Caco-2 (cell line): ENCODE measurements at regions not wholly inside any gene's neighbourhood (a gene's known extent, or its start where the extent isn't known, plus 50 kb on each side); places are given as distances from the start of the nearest gene placed in this dataset.

Source experiments
- BruUV-seq: library from RNA; stranded (reverse); fragments of 400-500 nt; replicated peaks from 2 replicates; lab custom pipeline; 2021; lab: Mats Ljungman, UMichigan
- CTCF ChIA-PET: fragments of 300-600 bp; sonication (Branson Sonifier 250); formaldehyde crosslinking; loops from one replicate; lab custom pipeline; 2022; ENCODE audit warnings: antibody characterized with exemption; lab: Charles Lee
- POLR2A ChIA-PET: fragments of 300-600 bp; sonication (Branson Sonifier 250); formaldehyde crosslinking; loops from one replicate; lab custom pipeline; 2022; ENCODE audit warnings: antibody characterized with exemption; lab: Charles Lee
- DNase-seq, 2 experiments: peaks; one replicate each; pipeline versions ENCODE4 v3.0.0 to v3.0.0-alpha.2; 2020 to 2022
- H3K27me3 ChIP-seq: replicated peaks from 2 replicates; pipeline ENCODE4 v1.6.0; 2011; ENCODE audit warnings: low read length; ENCODE audit not compliant: control insufficient read depth, insufficient read depth
- H3K36me3 ChIP-seq: 2 replicates; pipeline ENCODE4 v1.5.1; 2011; ENCODE audit warnings: low read length; ENCODE audit not compliant: control insufficient read depth, insufficient read depth
- H3K4me1 ChIP-seq: fragments of 250-450 bp; sonication (Bioruptor Pico); 2 replicates; pipeline ENCODE4 v1.5.1; 2020; ENCODE audit warnings: mild to moderate bottlenecking
- H3K4me3 ChIP-seq: 2 replicates; pipeline ENCODE4 v1.5.1; 2011; ENCODE audit warnings: low read depth, mild to moderate bottlenecking, control low read depth, low read length
- H3K9me3 ChIP-seq: fragments of 250-450 bp; sonication (Bioruptor Pico); 2 replicates; pipeline ENCODE4 v1.5.1; 2020; ENCODE audit warnings: mild to moderate bottlenecking, moderate library complexity
- H3K27ac Mint-ChIP-seq: one replicate; pipeline ENCODE4 v1.8.0; 2022; ENCODE audit warnings: mixed read lengths; ENCODE audit not compliant: unreplicated experiment
- H3K27me3 Mint-ChIP-seq: one replicate; pipeline ENCODE4 v1.8.0; 2022; ENCODE audit warnings: mixed read lengths; ENCODE audit not compliant: insufficient read depth, unreplicated experiment
- H3K36me3 Mint-ChIP-seq: one replicate; pipeline ENCODE4 v1.8.0; 2022; ENCODE audit warnings: mild to moderate bottlenecking, mixed read lengths; ENCODE audit not compliant: insufficient read depth, unreplicated experiment
- H3K4me1 Mint-ChIP-seq: one replicate; pipeline ENCODE4 v1.8.0; 2022; ENCODE audit warnings: low read depth, mixed read lengths; ENCODE audit not compliant: unreplicated experiment
- H3K4me3 Mint-ChIP-seq: one replicate; pipeline ENCODE4 v1.8.0; 2022; ENCODE audit warnings: mild to moderate bottlenecking, moderate library complexity, mixed read lengths; ENCODE audit not compliant: unreplicated experiment
- H3K9me3 Mint-ChIP-seq: one replicate; pipeline ENCODE4 v1.8.0; 2022; ENCODE audit warnings: mixed read lengths; ENCODE audit not compliant: unreplicated experiment
- intact Hi-C: fragments of 100-400 bp; cut with micrococcal nuclease; formaldehyde crosslinking; loops from one replicate; pipeline ENCODE4 v1.10.0; 2022; ENCODE audit not compliant: unreplicated experiment
- TF ChIP-seq, protein P1 (sequence below), 2 experiments: fragments of 200-600 bp in 1 of 2; IDR thresholded peaks; 1 replicate in 1 of 2; 2 replicates in 1 of 2; pipeline versions ENCODE4 v1.5.1 to v1.8.0; 2011 to 2022; ENCODE audit warnings: antibody characterized with exemption in 1 of 2, control low read depth in 1 of 2, inconsistent platforms in 1 of 2, low read depth in 1 of 2, low read length in 1 of 2, mild to moderate bottlenecking in 1 of 2, moderate library complexity in 1 of 2; ENCODE audit not compliant: insufficient read depth in 1 of 2, severe bottlenecking in 1 of 2, unreplicated experiment in 1 of 2

DNA sequence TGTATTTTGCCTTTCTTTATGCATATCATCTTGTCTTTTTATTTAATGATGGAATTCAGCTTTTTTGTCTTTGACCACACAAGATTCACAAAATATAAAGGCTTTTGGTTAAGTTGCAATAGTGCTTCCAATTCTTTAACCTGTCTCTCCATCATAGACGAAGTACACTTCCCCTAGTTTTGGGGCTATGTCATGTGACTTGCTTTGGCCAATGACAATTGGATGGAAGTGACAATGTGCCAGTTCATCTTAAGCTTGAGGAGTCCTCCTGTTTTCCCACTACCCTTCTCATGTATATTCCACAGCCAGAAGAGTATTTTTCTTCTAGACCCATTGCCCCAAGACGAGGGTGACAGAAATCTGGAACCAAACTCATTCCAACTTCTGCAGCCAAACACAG, 419.6 kb upstream of the BRINP3 start:
- no peak for DNase-seq
- Histone ChIP-seq H3K4me3 (no peak overlapping the region), H3K27me3 (no peaks in the 10 kb centered on the region), H3K9me3 (no peaks in the 10 kb centered on the region), H3K36me3 (no peaks in the 10 kb centered on the region), H3K4me1 (no peaks in the 10 kb centered on the region)
- Mint-ChIP-seq H3K9me3 (no peaks in the 10 kb centered on the region), H3K4me1 (no peaks in the 10 kb centered on the region), H3K27me3 (no peaks in the 10 kb centered on the region), H3K36me3 (no peaks in the 10 kb centered on the region), H3K27ac (no peak overlapping the region), H3K4me3 (no peak overlapping the region)
- BruUV-seq: no TSS peak
- CTCF ChIA-PET: no interaction called here
- intact Hi-C loops: no loop called here
- TF ChIP-seq, protein P1, sequence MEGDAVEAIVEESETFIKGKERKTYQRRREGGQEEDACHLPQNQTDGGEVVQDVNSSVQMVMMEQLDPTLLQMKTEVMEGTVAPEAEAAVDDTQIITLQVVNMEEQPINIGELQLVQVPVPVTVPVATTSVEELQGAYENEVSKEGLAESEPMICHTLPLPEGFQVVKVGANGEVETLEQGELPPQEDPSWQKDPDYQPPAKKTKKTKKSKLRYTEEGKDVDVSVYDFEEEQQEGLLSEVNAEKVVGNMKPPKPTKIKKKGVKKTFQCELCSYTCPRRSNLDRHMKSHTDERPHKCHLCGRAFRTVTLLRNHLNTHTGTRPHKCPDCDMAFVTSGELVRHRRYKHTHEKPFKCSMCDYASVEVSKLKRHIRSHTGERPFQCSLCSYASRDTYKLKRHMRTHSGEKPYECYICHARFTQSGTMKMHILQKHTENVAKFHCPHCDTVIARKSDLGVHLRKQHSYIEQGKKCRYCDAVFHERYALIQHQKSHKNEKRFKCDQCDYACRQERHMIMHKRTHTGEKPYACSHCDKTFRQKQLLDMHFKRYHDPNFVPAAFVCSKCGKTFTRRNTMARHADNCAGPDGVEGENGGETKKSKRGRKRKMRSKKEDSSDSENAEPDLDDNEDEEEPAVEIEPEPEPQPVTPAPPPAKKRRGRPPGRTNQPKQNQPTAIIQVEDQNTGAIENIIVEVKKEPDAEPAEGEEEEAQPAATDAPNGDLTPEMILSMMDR (IDR thresholded peaks at IDR 0.05; ENCODE audit: insufficient read depth in 1 of 2, low read depth in 1 of 2, low read length in 1 of 2, severe bottlenecking in 1 of 2, unreplicated experiment in 1 of 2): no peak
- POLR2A ChIA-PET: no interaction called here

DNA sequence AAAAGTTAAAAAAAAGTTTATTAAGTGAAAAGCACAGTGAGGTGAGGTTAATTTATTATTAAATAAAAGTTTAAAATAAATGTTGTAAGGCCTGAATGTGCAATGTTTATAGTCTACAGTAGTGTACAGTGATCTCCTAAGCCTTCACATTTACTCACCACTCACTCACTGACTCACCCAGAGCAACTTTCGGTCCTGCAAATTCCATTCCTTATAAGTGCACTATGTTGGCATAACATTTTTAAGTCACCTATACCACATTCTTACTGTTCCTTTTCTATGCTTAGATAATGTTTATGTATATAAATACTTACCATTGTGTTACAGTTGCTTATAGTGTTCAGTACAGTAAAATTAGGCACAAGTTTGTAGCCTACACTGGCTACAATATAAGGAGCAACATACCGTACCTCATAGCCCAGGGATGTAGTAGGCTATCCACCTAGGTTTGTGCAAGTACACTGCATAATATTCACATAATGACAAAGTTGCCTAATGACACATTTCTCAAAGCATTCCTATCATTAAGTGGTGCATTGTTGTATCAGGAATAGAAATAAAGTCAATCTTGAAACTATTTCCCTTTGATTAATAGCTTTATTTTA, 426.5 kb upstream of the BRINP3 start:
- no TSS peak for BruUV-seq
- Mint-ChIP-seq H3K4me1 (no peaks in the 10 kb centered on the region), H3K27me3 (no peaks in the 10 kb centered on the region), H3K36me3 (no peaks in the 10 kb centered on the region), H3K9me3 (no peaks in the 10 kb centered on the region), H3K27ac (no peak overlapping the region), H3K4me3 (no peak overlapping the region)
- H3K27me3 ChIP-seq: no peaks in the 10 kb centered on the region
- no peak overlapping the region for H3K4me3 ChIP-seq
- ChIA-PET CTCF (no interaction called here), POLR2A (no interaction called here)
- TF ChIP-seq, protein P1 (IDR thresholded peaks at IDR 0.05; ENCODE audit: insufficient read depth in 1 of 2, low read depth in 1 of 2, low read length in 1 of 2, severe bottlenecking in 1 of 2, unreplicated experiment in 1 of 2): no peak
- no peak for DNase-seq
- no peaks in the 10 kb centered on the region for H3K4me1 ChIP-seq
- H3K9me3 ChIP-seq: no peaks in the 10 kb centered on the region; the same call in 1 of the 2 replicates
- no peaks in the 10 kb centered on the region for H3K36me3 ChIP-seq
- intact Hi-C loops: no loop called here

DNA sequence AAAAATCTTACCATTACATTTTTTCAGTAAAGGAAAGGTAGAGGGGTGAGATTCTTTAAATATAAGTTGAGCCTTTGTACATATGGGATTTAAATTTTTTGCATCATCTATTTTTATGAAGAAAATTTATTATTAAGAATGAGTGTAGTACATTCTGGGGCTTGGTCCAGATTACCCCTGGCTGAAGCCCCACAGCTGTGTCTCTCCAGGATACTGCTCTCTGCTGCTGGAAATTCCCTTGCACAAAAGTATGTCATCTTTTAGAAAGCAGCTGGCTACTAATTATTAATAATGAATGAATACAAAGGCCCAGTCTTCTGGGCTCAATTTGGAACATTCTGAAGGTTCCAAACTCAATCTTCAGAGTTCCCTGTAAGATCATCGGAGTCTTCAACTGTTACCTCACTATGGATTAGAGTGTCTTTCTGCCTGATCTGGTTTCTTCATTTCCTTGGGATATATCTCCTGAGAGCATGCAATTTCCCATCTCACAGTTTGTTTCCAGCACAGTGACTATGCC, 428.6 kb upstream of the BRINP3 start:
- no peaks in the 10 kb centered on the region for H3K36me3 Mint-ChIP-seq
- intact Hi-C loops: no loop called here
- ChIA-PET POLR2A (no interaction called here), CTCF (no interaction called here)
- H3K36me3 ChIP-seq: no peaks in the 10 kb centered on the region
- no peak overlapping the region for H3K27ac Mint-ChIP-seq
- TF ChIP-seq, protein P1 (IDR thresholded peaks at IDR 0.05; ENCODE audit: insufficient read depth in 1 of 2, low read depth in 1 of 2, low read length in 1 of 2, severe bottlenecking in 1 of 2, unreplicated experiment in 1 of 2): no peak
- H3K4me1 ChIP-seq: no peaks in the 10 kb centered on the region
- no peaks in the 10 kb centered on the region for H3K9me3 Mint-ChIP-seq
- H3K4me1 Mint-ChIP-seq: no peaks in the 10 kb centered on the region
- no peaks in the 10 kb centered on the region for H3K27me3 Mint-ChIP-seq
- H3K4me3 ChIP-seq: no peak overlapping the region
- H3K27me3 ChIP-seq: no peaks in the 10 kb centered on the region
- no peak for DNase-seq
- no peak overlapping the region for H3K4me3 Mint-ChIP-seq
- no peaks in the 10 kb centered on the region; the same call in 1 of the 2 replicates for H3K9me3 ChIP-seq
- BruUV-seq: no TSS peak
